Spleen (tissue), 11 donors: ENCODE measurements at regions not wholly inside any gene's neighbourhood (a gene's known extent, or its start where the extent isn't known, plus 50 kb on each side); places are given as distances from the start of the nearest gene placed in this dataset.

Experiments
- DNase-seq: peaks from one replicate; pipeline ENCODE4 v3.0.0-alpha.2; 2020
- H3K27ac ChIP-seq, 8 donors: fragments of 200-600 bp; sonication (generic) in 7 of 8; 1 replicate in 4 of 8; 2 replicates in 4 of 8; pipeline versions ENCODE4 v1.5.0 to v1.8.0; 2016 to 2021; ENCODE audit warnings: inconsistent platforms in 4 of 8, mild to moderate bottlenecking in 4 of 8, moderate library complexity in 1 of 8
- H3K27me3 ChIP-seq, 7 donors: fragments of 200-600 bp; sonication (generic) in 6 of 7; replicated peaks in 1 of 7; 1 replicate in 4 of 7; 2 replicates in 3 of 7; pipeline versions ENCODE4 v1.5.0 to v1.8.0; 2016 to 2021; ENCODE audit warnings: inconsistent platforms in 3 of 7, mild to moderate bottlenecking in 1 of 7
- H3K36me3 ChIP-seq, 6 donors: fragments of 200-600 bp; sonication (generic) in 5 of 6; 1 replicate in 4 of 6; 2 replicates in 2 of 6; pipeline versions ENCODE4 v1.5.0 to v1.8.0; 2016 to 2021; ENCODE audit warnings: inconsistent platforms in 2 of 6
- H3K4me1 ChIP-seq, 6 donors: fragments of 200-600 bp; sonication (generic) in 5 of 6; 1 replicate in 3 of 6; 2 replicates in 3 of 6; pipeline versions ENCODE4 v1.5.0 to v1.8.0; 2016 to 2021; ENCODE audit warnings: inconsistent platforms in 3 of 6
- H3K4me3 ChIP-seq, 8 donors: fragments of 200-600 bp; sonication (generic) in 7 of 8; 1 replicate in 4 of 8; 2 replicates in 4 of 8; pipeline versions ENCODE4 v1.5.0 to v1.8.0; 2016 to 2021; ENCODE audit warnings: inconsistent platforms in 4 of 8, mild to moderate bottlenecking in 4 of 8, moderate library complexity in 2 of 8
- H3K9me3 ChIP-seq, 8 donors: fragments of 200-600 bp; sonication (generic) in 7 of 8; 1 replicate in 4 of 8; 2 replicates in 4 of 8; pipeline versions ENCODE4 v1.5.0 to v1.8.0; 2016 to 2021; ENCODE audit warnings: inconsistent platforms in 4 of 8
- POLR2A ChIP-seq, 3 donors: fragments of 450-650 bp; IDR thresholded peaks; one replicate each; pipeline ENCODE4 v1.5.1; 2017; ENCODE audit warnings: antibody characterized with exemption in 3 of 3, mild to moderate bottlenecking in 1 of 3
- POLR2AphosphoS5 ChIP-seq, 3 donors: sonication (generic); formaldehyde crosslinking; IDR thresholded peaks; one replicate each; pipeline ENCODE4 v1.5.1; 2017; ENCODE audit warnings: antibody characterized with exemption in 3 of 3
- WGBS, 5 donors: extraction: QIAGEN DNeasy Blood & Tissue Kit in 3 of 5; methylation state at CpG; one replicate each; pipeline versions ENCODE4 v1.1.5 to v1.1.7; 2013 to 2018; 5-methylcytosine and 5-hydroxymethylcytosine counted together
- intact Hi-C: fragments of 100-400 bp; cut with DNase I; formaldehyde crosslinking; loops from one replicate; pipeline ENCODE4 v1.15.0; 2023; ENCODE audit warnings: low total_unique reads
- TF ChIP-seq, protein P1 (sequence below), 11 experiments: fragments of 200-600 bp in 7 of 11; fragments of 450-650 bp in 4 of 11; sonication (generic) in 4 of 11; IDR thresholded peaks in 8 of 11; conservative IDR thresholded peaks in 3 of 11; 1 replicate in 7 of 11; 2 replicates in 4 of 11; pipeline versions ENCODE4 v1.4.0 to v1.8.0; 2016 to 2021; ENCODE audit warnings: antibody characterized with exemption in 11 of 11, inconsistent platforms in 4 of 11, mild to moderate bottlenecking in 1 of 11
- donor health status: healthy with polysubstance abuse.
- donor health status: DM: no; HTN: no; CAD: no; lungs with moderate emphysema.
- donor health status: DM: no; HTN: no; CAD: no.
- donor health status: Bipolar disorder and iron deficiency.
- donor health status: healthy.
- donor health status: DM: no; HTN: no; CAD: no.
- donor health status: DM: yes; HTN: yes; CAD: no.

DNA sequence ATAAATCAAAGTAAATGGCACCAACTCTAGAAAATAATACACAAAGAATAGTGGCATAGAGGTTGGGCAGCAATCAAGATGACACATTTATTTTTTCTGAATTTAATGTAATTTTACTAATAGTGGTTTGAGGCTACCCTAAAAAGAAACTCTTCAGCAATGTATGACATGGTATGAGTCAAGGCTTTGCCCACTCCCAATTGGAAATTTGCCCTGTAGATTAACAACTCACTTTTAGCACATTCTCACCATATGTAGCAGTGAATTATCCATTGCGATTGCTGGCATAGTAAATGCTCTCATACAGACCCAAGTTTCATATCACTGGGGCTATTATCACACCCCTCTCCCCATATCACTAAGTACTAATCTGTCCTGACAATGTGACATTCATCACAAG, 832.1 kb upstream of the ZNF608 start:
- Histone ChIP-seq H3K27me3 (no peaks in the 10 kb centered on the region), H3K4me1 (no peaks in the 10 kb centered on the region), H3K9me3 (no peaks in the 10 kb centered on the region), H3K36me3 (no peaks in the 10 kb centered on the region), H3K27ac (no peak overlapping the region), H3K4me3 (no peak overlapping the region)
- DNase-seq = no peak
- WGBS, 5 donors = 38 to 95% (median 87%) methylated on average over 1 of the region's 1 CpG
- TF ChIP-seq POLR2A (IDR thresholded peaks at IDR 0.05) (no peak), POLR2AphosphoS5 (IDR thresholded peaks at IDR 0.05) (no peak)
- TF ChIP-seq, protein P1, sequence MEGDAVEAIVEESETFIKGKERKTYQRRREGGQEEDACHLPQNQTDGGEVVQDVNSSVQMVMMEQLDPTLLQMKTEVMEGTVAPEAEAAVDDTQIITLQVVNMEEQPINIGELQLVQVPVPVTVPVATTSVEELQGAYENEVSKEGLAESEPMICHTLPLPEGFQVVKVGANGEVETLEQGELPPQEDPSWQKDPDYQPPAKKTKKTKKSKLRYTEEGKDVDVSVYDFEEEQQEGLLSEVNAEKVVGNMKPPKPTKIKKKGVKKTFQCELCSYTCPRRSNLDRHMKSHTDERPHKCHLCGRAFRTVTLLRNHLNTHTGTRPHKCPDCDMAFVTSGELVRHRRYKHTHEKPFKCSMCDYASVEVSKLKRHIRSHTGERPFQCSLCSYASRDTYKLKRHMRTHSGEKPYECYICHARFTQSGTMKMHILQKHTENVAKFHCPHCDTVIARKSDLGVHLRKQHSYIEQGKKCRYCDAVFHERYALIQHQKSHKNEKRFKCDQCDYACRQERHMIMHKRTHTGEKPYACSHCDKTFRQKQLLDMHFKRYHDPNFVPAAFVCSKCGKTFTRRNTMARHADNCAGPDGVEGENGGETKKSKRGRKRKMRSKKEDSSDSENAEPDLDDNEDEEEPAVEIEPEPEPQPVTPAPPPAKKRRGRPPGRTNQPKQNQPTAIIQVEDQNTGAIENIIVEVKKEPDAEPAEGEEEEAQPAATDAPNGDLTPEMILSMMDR (IDR thresholded peaks at IDR 0.05 in 8 of 11, conservative IDR thresholded peaks at IDR 0.05 in 3 of 11) = no peak
- intact Hi-C loops = no loop called here

DNA sequence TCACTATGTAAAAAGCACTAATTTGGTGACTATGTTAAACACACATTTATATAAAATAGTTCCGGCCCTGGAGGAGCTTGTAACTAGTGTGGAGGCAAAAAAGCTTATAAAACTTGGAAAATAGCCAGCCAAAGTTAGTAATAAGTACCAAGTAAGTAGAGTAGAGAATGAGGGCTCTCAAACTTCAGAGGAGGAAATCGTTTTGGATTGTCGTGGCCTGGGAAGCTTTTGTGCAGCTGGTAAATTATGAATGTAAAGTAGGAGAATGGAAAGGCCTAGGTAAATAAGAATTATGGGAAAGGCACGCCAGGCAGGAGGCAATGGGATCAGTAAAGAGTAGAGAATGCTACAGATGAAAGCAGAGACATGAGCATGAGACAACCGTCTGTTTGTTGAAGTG, 832.7 kb upstream of the ZNF608 start:
- no peaks in the 10 kb centered on the region for H3K27me3 ChIP-seq
- H3K27ac ChIP-seq = no peak overlapping the region
- no peaks in the 10 kb centered on the region for H3K9me3 ChIP-seq
- 68 to 88% (median 78%) methylated on average over 5 of the region's 5 CpGs for WGBS, 5 donors
- no peak for DNase-seq
- H3K4me1 ChIP-seq = no peaks in the 10 kb centered on the region
- intact Hi-C loops = no loop called here
- no peaks in the 10 kb centered on the region for H3K36me3 ChIP-seq
- no peak overlapping the region for H3K4me3 ChIP-seq
- TF ChIP-seq POLR2AphosphoS5 (IDR thresholded peaks at IDR 0.05) (no peak), POLR2A (IDR thresholded peaks at IDR 0.05) (no peak)
- TF ChIP-seq, protein P1 (IDR thresholded peaks at IDR 0.05 in 8 of 11, conservative IDR thresholded peaks at IDR 0.05 in 3 of 11) = no peak

DNA sequence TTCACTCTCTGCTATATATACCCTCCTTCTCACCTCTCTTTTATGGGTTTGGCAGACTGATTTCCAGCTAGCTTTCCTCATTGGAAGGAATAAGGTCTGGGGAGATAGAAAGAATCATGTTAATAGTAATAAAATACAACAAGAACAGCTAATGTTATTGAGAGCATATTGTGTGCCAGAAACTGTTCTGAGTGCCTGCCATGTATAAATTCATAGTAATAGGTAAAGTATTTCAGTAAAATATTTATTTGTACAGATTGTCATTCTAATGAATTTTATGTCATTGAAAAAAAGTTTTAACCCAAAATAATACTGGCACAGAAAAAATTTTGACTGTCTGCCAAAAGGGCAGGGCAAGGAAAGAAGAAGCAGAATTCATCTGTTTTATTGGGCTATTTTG, 834.9 kb upstream of the ZNF608 start:
- Histone ChIP-seq H3K36me3 (no peaks in the 10 kb centered on the region), H3K4me1 (no peaks in the 10 kb centered on the region), H3K27me3 (no peaks in the 10 kb centered on the region), H3K27ac (no peak overlapping the region), H3K4me3 (no peak overlapping the region), H3K9me3 (peaks cover 0 to 2% (median 0%) of the 10 kb centered on the region in 8 donors)
- intact Hi-C loops = no loop called here
- TF ChIP-seq, protein P1 (IDR thresholded peaks at IDR 0.05 in 8 of 11, conservative IDR thresholded peaks at IDR 0.05 in 3 of 11) = no peak
- DNase-seq = no peak

DNA sequence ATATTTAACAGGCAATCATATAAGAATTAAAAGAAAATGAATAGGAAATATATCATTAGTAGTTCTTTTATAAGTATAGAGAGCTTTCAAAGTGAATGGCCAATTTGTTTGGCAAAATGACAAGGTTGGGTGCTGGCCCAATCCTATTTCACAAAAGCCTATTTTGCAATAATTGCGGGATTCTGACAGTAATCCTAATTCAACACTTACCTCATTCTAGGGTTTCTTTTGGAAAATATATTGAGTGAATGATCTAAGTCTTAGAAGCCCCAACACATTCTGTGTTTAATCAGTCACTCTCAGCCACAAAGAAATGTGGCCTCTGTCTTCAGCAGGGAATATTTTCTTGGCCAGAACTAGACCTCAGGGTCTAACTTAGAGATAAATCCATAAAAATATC, 835.9 kb upstream of the ZNF608 start:
- no peak overlapping the region for H3K27ac ChIP-seq
- no peak for TF ChIP-seq POLR2A (IDR thresholded peaks at IDR 0.05)
- TF ChIP-seq, protein P1 (IDR thresholded peaks at IDR 0.05 in 8 of 11, conservative IDR thresholded peaks at IDR 0.05 in 3 of 11) = no peak
- TF ChIP-seq POLR2AphosphoS5 (IDR thresholded peaks at IDR 0.05) = no peak
- peaks cover 0 to 11% (median 1%) of the 10 kb centered on the region in 8 donors for H3K9me3 ChIP-seq
- 48 to 89% (median 66%) methylated on average over 1 of the region's 1 CpG for WGBS, 5 donors
- H3K4me1 ChIP-seq = no peaks in the 10 kb centered on the region
- intact Hi-C loops = no loop called here
- no peak for DNase-seq
- no peak overlapping the region for H3K4me3 ChIP-seq
- no peaks in the 10 kb centered on the region for H3K36me3 ChIP-seq
- H3K27me3 ChIP-seq = no peaks in the 10 kb centered on the region
